ENCODE measurements at regions not wholly inside any gene's neighbourhood (a gene's known extent, or its start where the extent isn't known, plus 50 kb on each side); places are given as distances from the start of the nearest gene placed in this dataset.

DNA sequence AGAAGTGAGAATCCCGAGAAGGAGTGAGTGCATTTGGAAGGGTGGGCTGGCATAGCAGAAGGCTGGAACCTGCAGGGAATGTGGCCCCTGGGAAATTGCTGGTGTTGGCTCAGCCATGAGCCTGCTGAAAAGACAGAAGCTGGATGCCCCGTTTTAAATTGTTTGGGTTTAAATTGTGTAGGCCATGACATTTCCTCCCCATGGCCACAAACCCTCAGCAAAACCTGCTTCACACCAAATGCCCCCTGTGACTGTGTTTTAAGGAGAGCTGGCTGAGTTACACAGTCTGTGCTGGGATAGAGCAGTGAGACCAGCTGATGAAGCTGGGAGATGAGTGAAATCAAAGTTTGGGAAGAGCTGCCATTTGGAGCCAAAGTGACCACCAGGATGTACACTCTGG, 216.3 kb upstream of the RGMA start:
- no peak for DNase-seq

GRCh38 chr15:93302080-93302765, 213.2 kb upstream of the RGMA start:
- no peak for DNase-seq

GRCh38 chr15:93300796-93301195, 211.8 kb upstream of the RGMA start:
- DNase-seq, result no peak

GRCh38 chr15:93299675-93300074, 210.7 kb upstream of the RGMA start:
- no peak for DNase-seq

DNA sequence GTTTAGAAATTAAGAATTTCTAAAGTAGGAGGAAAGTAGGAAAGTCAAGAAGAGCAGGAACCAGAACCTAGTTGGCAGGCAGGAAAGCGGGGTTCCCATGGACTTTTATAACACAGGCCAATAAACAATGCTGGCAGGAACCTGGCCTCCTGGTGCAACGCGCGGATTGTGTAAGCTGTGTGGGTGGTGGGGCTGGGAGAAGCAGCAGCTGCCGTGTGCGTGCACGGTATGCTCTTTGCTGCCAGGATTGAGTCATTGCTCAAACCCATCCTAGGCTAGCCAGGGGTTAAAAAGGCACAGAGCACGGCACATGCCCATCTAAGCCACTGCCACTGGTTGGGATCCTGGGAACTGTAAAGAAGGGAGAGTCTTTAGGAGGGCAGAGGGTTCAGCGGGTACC, 209.9 kb upstream of the RGMA start:
- no peak for DNase-seq

DNA sequence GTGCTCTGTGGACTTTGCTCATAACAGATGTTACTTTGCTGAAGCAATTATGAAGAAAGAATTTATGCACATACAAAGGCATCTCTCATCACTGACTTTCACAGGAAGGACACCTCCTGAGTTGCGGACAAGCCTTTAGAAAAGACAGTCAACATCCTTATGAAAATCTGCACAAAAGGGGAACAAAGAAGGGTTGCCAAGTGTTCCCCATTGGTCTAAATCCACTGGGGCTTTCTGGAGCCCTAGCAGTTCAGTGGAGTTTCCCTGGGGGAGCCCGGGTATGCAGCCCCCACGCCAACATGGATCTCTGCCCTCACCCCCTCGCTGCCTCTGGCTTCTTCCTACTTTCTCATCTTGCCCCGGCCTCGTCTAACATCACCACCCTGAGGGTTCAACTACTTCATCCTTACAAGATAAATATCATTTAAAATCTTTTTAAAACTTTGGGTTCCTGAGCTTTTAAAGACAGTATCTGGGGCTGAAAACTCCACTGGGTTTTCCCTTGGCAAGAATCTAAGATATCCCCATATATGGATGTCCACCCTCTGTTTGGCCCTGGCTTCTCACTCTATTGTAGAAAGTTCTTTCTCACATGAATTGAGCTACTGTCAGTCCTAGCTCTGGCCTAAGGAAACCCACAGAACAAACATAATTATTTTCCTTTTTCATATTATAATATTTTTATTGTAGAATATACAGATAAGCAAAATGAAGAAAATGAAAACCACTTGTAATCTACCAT, 207.9 kb upstream of the RGMA start:
- no peak for DNase-seq

GRCh38 chr15:93294896-93295295, 205.9 kb upstream of the RGMA start:
- no peak for DNase-seq

DNA sequence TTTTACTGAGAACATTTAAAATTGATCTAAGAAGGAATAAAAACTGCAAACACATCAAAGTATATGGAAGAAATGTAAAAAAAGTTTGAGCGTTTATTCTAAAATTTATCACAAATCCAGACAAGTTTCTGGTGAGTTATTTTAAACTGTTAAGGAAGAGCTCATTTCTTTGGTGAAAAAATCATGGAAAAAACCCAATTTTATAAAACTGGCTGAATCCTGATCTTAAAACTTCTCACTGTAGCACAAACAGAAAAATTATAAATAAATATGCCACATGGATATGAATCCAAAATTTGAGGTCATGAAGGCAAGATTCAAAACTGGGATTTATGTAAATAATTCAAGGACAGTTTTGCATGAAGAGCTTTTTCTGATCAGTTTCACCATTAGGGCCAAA, 205.1 kb upstream of the RGMA start:
- DNase-seq, result no peak

GRCh38 chr15:93291380-93291779, 202.4 kb upstream of the RGMA start:
- DNase-seq, result no peak

GRCh38 chr15:93290618-93290946, 201.6 kb upstream of the RGMA start:
- no peak for DNase-seq

DNA sequence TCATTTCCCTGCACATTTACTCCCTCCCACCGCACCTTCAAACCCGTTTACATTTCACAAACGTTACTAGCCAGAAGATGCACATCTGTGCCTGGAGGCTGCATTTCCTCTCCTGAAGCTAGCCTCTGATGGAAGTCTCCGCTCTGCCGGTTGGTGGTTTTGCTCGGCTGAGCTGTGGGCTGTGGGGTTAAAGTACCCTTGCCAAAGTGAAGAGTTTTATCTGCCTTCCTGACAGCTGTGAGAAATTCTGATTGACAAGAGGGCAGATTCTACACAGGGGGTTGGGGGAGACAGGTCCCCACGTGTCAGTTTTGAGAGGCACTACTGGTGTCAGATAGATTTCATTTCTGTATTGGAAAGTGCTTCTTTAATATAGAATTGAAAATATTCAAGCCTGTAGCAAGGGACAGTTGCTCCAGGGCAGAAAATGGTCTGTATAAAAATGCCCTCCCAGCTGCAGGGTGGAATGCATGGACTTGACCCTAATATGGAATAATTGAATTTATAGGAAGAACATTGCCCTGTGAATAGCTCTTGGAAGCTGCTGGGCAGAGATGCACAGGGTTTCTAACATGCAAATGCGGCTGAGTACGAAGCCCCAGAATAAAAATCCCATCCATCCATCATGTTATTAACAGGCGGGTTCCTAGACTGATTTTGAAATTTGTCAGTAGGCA, 201.1 kb upstream of the RGMA start:
- DNase-seq, result no peak

GRCh38 chr15:93288728-93289294, 199.8 kb upstream of the RGMA start:
- no peak for DNase-seq

GRCh38 chr15:93286446-93286845, 197.4 kb upstream of the RGMA start:
- DNase-seq, result peak; percentile 12

GRCh38 chr15:93283854-93284253, 194.8 kb upstream of the RGMA start:
- DNase-seq, result no peak

GRCh38 chr15:93282808-93283207, 193.8 kb upstream of the RGMA start:
- DNase-seq, result no peak

DNA sequence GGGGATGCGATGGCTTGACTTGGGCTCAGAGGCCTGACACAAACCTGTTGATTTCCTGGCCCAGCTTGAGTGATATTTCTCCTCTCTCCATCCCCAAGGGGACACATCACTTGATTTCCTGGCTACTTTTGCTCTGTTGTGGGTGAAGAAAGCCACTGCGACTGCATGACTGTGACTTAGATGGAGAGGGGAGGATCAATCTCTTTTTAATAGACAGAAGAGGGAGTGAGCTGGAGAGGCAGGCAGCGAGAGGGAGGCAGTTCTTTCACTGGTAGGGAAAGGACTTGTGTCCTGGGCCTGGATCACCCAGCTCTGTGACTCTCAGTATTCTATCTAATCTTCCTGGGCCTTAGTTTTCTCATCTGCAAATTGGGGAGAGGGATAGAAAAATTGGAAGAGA, 189.8 kb upstream of the RGMA start:
- DNase-seq, result no peak

DNA sequence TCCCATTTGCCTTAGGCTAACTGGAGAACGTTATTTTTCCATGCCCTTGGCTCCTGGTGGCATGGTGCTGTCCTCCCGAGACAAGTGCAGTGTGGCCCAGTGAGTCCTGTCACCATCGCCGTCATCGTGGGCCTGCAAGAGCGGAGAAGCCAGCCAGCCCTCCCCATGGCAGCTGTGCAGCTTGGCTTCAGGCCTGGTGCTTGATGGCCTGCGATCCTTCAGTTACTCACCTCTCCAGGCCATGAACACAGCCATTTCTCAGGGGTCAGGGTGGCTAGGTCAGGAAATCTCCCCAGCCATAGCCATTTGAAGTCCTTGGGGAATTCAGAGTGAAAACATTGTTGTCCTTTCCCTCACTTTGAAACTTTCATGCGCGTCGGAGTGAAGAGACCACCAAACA, 189.0 kb upstream of the RGMA start:
- DNase-seq, result no peak

GRCh38 chr15:93274257-93274656, 185.2 kb upstream of the RGMA start:
- DNase-seq, result no peak

DNA sequence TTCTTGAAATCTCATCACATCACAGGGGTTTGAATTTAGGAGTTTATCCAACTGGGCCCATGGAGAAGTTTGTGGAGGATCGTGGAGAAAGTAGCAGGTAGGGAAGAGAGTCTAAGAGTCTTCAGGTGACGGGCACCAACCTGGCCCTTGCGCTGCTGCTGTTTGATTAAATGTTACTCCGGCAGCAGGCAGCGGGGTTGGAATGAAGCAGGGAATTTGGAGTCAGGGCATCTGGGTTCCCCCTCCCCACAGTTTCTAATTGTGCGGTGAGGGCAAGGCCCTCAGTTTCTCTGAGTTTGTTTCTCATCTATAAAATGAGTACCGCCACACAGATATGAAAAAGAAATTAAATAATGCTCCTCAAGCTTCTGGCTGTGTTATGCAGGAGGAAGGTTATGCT, 182.9 kb upstream of the RGMA start:
- no peak for DNase-seq

DNA sequence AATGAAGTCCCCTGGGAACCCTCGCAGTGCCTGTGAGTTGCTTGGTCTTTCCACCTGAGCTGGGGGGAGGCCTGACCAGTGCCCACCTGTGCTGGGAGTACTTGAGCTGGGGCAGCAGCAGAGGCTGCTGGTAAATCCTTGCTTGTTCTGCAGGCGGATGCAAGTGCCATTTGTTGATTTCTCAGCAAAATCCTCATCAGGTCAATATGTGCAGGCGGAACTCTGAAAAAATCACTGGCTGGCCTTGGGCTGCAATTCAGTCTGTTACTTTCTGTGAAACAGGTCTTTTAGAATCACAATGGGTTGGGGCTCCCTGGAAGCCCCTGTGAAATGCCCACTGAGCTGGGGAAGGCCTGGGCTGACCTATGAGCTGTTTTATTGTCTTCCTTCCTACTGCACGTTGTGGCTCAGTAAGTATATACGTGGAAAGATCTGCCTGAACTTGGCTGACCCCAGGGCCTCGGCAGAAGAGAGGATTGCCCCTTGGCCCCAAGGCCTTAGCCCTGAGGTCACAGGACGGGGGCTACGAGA, 182.0 kb upstream of the RGMA start:
- no peak for DNase-seq

DNA sequence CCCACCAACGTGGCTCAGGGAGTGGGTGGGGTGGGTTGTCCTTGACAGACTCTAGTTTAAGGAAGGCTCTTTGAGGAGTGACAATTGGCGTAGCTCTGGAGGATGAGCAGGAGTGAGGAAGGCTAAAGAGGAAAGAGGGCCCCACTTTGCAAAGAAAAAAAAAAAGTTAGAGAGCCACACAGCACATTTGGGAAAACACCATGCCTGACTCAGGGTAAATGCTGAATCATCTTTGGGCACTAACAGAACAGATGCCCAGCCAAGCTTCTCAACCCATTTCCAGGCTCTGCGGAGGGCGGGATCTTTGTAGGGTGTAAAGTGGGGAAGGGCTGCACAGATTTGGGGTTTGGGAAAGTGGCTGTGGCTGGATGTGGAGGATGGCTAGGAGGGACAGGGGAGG, 179.1 kb upstream of the RGMA start:
- DNase-seq, result no peak

- DNase-seq, result no peak
Observed at GRCh38 chr15:93266291-93266690, 177.3 kb upstream of the RGMA start.

DNA sequence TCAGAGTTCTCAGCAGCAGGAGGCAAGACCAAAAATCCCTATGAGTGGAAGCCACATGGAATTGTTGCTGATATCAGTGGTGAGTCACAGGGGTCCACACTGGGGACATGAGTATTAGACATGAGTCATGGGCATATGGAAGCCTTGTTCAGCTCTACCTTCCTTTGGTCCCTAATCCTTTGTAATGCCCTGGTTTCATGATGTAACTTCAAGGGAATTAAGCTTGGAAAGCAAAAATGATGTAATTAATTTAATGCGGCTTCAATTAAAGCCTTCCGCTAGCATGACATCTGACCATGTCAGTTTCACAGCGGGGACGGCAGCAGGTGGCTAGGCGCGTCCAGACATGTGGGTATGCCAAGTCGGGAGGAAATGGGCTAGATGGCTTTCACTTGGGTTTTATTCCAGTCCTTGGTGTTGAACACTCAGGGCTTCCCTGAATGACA, 176.1 kb upstream of the RGMA start:
- peak; percentile 86 for DNase-seq

Measured in fibroblast of skin of abdomen (primary cell).